OCI-LY3 (cell line): ENCODE measurements at regions not wholly inside any gene's neighbourhood (a gene's known extent, or its start where the extent isn't known, plus 50 kb on each side); places are given as distances from the start of the nearest gene placed in this dataset.

Source experiments
- CTCF ChIP-seq: fragments of 200-600, 300-600 bp; sonication (generic); IDR thresholded peaks from 2 replicates; pipeline ENCODE4 v1.5.1; 2014; ENCODE audit warnings: antibody characterized with exemption, low read length, low read depth
- EZH2phosphoT487 ChIP-seq: fragments of 200-600 bp; shearing (Covaris generic); IDR thresholded peaks from 2 replicates; pipeline ENCODE4 v1.6.1; 2018; ENCODE audit warnings: antibody characterized with exemption, mixed run types, low read depth

GRCh38 chr11:69393178-69393832, 88.2 kb upstream of the LINC01488 start:
- TF ChIP-seq CTCF (no peak), EZH2phosphoT487 (no peak)
